WTC11 (cell line): ENCODE measurements at regions not wholly inside any gene's neighbourhood (a gene's known extent, or its start where the extent isn't known, plus 50 kb on each side); places are given as distances from the start of the nearest gene placed in this dataset.

Experiments used
- ATAC-seq: fragments of 200-7000 bp; cut with Tn5 transposase; 2 replicates; pipeline ENCODE4 v1.10.0; 2021; ENCODE audit warnings: mild to moderate bottlenecking, moderate library complexity
- CTCF ChIA-PET: fragments of 300-600 bp; sonication (Branson Sonifier 250); formaldehyde crosslinking; loops from one replicate; lab custom pipeline; 2021; ENCODE audit warnings: antibody characterized with exemption; lab: Charles Lee
- POLR2A ChIA-PET: fragments of 350-600 bp; sonication (Branson Sonifier 250); formaldehyde crosslinking; loops from one replicate; lab custom pipeline; 2021; ENCODE audit warnings: antibody characterized with exemption; lab: Charles Lee
- DNase-seq: peaks from one replicate; pipeline ENCODE4 v3.0.0; 2021; ENCODE audit warnings: low spot score
- H3K27ac Mint-ChIP-seq: 2 replicates; pipeline ENCODE4 v1.8.0; 2021; ENCODE audit warnings: mixed read lengths
- H3K27me3 Mint-ChIP-seq: 2 replicates; pipeline ENCODE4 v1.8.0; 2021; ENCODE audit warnings: low read depth, mild to moderate bottlenecking, moderate library complexity, mixed read lengths
- H3K36me3 Mint-ChIP-seq: 2 replicates; pipeline ENCODE4 v1.8.0; 2021; ENCODE audit warnings: mixed read lengths
- H3K4me1 Mint-ChIP-seq: 2 replicates; pipeline ENCODE4 v1.8.0; 2022; ENCODE audit warnings: mixed read lengths
- H3K4me3 Mint-ChIP-seq: 2 replicates; pipeline ENCODE4 v1.8.0; 2021; ENCODE audit warnings: mild to moderate bottlenecking, moderate library complexity, mixed read lengths
- H3K9me3 Mint-ChIP-seq: 2 replicates; pipeline ENCODE4 v1.8.0; 2021; ENCODE audit warnings: mixed read lengths
- FOXJ3 ChIP-seq: sonication (generic); formaldehyde crosslinking; IDR thresholded peaks from 2 replicates; pipeline ENCODE4 v1.9.0; 2021; ENCODE audit warnings: missing genetic modification reagents, mild to moderate bottlenecking, borderline replicate concordance
- FOXK1 ChIP-seq: sonication (generic); formaldehyde crosslinking; IDR thresholded peaks from 2 replicates; pipeline ENCODE4 v1.8.0; 2022; ENCODE audit warnings: mild to moderate bottlenecking, moderate library complexity, missing genetic modification reagents
- FOXP1 ChIP-seq: sonication (generic); formaldehyde crosslinking; IDR thresholded peaks from 2 replicates; pipeline ENCODE4 v1.8.0; 2022; ENCODE audit warnings: missing genetic modification reagents, mild to moderate bottlenecking, moderate library complexity, borderline replicate concordance
- RELA ChIP-seq: sonication (generic); formaldehyde crosslinking; IDR thresholded peaks from 2 replicates; pipeline ENCODE4 v1.8.1; 2022; ENCODE audit warnings: missing genetic modification reagents, mild to moderate bottlenecking, borderline replicate concordance
- TEAD4 ChIP-seq: sonication (generic); formaldehyde crosslinking; IDR thresholded peaks from 2 replicates; pipeline ENCODE4 v1.8.0; 2022; ENCODE audit warnings: mild to moderate bottlenecking, missing genetic modification reagents
- ZNF671 ChIP-seq: fragments of 250-450 bp; sonication (Bioruptor Pico); IDR thresholded peaks from 2 replicates; pipeline ENCODE4 v1.8.0; 2021; ENCODE audit warnings: mild to moderate bottlenecking
- TF ChIP-seq, protein P1 (sequence below): fragments of 250-450 bp; sonication (Bioruptor Pico); IDR thresholded peaks from 2 replicates; pipeline ENCODE4 v1.8.0; 2021; ENCODE audit warnings: mild to moderate bottlenecking
- TF ChIP-seq, protein P2 (sequence below): fragments of 250-450 bp; sonication (Bioruptor Pico); IDR thresholded peaks from 2 replicates; pipeline ENCODE4 v2.1.2; 2022; ENCODE audit warnings: mild to moderate bottlenecking, moderate library complexity
- TF ChIP-seq, protein P3 (sequence below): sonication (generic); formaldehyde crosslinking; IDR thresholded peaks from 2 replicates; pipeline ENCODE4 v1.8.1; 2023; ENCODE audit warnings: mild to moderate bottlenecking, missing genetic modification reagents, moderate library complexity
- TF ChIP-seq, protein P4 (sequence below): sonication (generic); formaldehyde crosslinking; conservative IDR thresholded peaks from 2 replicates; pipeline ENCODE4 v1.8.1; 2023; ENCODE audit warnings: mild to moderate bottlenecking, low read depth, missing genetic modification reagents, moderate library complexity
- TF ChIP-seq, protein P5 (sequence below): sonication (generic); formaldehyde crosslinking; IDR thresholded peaks from 2 replicates; pipeline ENCODE4 v1.8.0; 2022; ENCODE audit warnings: mild to moderate bottlenecking, missing genetic modification reagents
- TF ChIP-seq, protein P6 (sequence below): fragments of 200-600 bp; IDR thresholded peaks from 2 replicates; pipeline ENCODE4 v1.8.0; 2022; ENCODE audit warnings: antibody characterized with exemption

DNA sequence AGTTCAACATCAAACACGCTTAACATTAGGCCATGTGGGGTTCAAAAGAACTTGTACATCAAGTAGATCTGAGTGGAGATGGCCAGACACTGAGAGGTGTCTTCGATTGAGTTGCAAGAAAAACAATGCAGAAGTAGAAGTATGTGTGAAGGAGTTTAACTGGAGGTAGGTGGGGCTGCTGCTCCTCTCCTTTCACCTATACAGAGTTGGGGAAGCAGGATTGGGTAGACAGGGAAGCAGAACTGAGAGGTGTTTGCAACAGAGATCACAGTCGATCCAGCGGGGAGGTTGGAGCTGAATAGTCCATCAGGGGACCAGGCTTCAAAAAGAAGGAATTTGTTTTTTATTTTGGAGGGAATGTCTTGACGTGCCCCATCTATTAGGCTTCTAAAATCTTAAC is 61.7 kb upstream of the SLC27A6 start:
- CTCF ChIA-PET, result no interaction called here
- Mint-ChIP-seq H3K27ac (no peak overlapping the region), H3K9me3 (no peaks in the 10 kb centered on the region), H3K27me3 (no peaks in the 10 kb centered on the region), H3K4me3 (no peak overlapping the region), H3K36me3 (no peaks in the 10 kb centered on the region), H3K4me1 (no peaks in the 10 kb centered on the region)
- POLR2A ChIA-PET, result no interaction called here
- TF ChIP-seq, protein P1, sequence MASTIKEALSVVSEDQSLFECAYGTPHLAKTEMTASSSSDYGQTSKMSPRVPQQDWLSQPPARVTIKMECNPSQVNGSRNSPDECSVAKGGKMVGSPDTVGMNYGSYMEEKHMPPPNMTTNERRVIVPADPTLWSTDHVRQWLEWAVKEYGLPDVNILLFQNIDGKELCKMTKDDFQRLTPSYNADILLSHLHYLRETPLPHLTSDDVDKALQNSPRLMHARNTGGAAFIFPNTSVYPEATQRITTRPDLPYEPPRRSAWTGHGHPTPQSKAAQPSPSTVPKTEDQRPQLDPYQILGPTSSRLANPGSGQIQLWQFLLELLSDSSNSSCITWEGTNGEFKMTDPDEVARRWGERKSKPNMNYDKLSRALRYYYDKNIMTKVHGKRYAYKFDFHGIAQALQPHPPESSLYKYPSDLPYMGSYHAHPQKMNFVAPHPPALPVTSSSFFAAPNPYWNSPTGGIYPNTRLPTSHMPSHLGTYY (CRISPR knock-in tag), result no peak
- TF ChIP-seq, protein P2, sequence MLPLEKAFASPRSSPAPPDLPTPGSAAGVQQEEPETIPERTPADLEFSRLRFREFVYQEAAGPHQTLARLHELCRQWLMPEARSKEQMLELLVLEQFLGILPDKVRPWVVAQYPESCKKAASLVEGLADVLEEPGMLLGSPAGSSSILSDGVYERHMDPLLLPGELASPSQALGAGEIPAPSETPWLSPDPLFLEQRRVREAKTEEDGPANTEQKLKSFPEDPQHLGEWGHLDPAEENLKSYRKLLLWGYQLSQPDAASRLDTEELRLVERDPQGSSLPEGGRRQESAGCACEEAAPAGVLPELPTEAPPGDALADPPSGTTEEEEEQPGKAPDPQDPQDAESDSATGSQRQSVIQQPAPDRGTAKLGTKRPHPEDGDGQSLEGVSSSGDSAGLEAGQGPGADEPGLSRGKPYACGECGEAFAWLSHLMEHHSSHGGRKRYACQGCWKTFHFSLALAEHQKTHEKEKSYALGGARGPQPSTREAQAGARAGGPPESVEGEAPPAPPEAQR (CRISPR knock-in tag), result no peak
- DNase-seq (no peak), ATAC-seq (peak; percentile 72)

DNA sequence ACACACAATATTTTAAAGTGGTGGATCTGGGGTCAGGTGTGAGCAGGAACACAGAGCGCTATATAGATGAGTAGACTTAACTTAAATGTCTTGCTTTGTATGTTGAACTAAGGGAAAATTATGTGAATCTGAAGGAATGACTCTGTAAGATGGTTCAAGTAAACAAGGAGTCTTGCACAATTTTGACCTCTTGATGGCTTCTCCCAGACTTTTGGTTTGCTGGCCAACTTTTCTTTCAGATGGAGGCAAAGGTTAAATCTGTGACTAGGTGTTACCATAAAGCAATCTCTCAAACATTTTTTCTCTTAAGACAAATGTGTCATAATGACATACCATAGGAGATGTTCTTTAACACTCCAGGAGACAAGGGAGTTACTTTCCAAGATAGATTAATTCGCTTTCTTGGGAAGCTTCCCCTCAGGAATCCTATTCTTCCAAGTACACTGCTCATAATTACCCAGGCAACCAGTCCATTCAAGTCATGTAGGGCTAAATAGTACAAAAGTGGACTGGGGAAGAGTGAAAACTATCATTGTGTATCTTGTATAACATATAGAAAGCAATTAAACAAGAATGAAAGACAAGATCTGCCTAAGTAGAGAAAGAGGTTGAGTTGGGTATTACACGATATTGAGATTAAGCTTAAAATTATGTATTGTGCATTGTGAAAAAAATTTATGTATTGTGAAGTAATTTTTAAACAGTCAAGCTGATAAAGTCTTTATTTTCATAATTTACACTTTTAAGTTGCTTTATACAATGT is 60.3 kb upstream of the SLC27A6 start:
- TF ChIP-seq TEAD4 (CRISPR knock-in tag) (no peak), FOXJ3 (CRISPR knock-in tag) (no peak), ZNF671 (CRISPR knock-in tag) (no peak), FOXP1 (CRISPR knock-in tag) (no peak), RELA (no peak)
- TF ChIP-seq, protein P3, sequence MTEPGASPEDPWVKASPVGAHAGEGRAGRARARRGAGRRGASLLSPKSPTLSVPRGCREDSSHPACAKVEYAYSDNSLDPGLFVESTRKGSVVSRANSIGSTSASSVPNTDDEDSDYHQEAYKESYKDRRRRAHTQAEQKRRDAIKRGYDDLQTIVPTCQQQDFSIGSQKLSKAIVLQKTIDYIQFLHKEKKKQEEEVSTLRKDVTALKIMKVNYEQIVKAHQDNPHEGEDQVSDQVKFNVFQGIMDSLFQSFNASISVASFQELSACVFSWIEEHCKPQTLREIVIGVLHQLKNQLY (CRISPR knock-in tag), result no peak
- TF ChIP-seq, protein P4, sequence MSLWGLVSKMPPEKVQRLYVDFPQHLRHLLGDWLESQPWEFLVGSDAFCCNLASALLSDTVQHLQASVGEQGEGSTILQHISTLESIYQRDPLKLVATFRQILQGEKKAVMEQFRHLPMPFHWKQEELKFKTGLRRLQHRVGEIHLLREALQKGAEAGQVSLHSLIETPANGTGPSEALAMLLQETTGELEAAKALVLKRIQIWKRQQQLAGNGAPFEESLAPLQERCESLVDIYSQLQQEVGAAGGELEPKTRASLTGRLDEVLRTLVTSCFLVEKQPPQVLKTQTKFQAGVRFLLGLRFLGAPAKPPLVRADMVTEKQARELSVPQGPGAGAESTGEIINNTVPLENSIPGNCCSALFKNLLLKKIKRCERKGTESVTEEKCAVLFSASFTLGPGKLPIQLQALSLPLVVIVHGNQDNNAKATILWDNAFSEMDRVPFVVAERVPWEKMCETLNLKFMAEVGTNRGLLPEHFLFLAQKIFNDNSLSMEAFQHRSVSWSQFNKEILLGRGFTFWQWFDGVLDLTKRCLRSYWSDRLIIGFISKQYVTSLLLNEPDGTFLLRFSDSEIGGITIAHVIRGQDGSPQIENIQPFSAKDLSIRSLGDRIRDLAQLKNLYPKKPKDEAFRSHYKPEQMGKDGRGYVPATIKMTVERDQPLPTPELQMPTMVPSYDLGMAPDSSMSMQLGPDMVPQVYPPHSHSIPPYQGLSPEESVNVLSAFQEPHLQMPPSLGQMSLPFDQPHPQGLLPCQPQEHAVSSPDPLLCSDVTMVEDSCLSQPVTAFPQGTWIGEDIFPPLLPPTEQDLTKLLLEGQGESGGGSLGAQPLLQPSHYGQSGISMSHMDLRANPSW (CRISPR knock-in tag), result no peak
- TF ChIP-seq, protein P5, sequence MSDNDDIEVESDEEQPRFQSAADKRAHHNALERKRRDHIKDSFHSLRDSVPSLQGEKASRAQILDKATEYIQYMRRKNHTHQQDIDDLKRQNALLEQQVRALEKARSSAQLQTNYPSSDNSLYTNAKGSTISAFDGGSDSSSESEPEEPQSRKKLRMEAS (CRISPR knock-in tag), result no peak
- ChIA-PET CTCF (interaction anchor here (0.6 to 2.6 kb wide), 12 partner anchors 8 to 863 kb away, joined by 3 to 17 read pairs (median 4); partner anchors contain the start of genes ISOC1 and SLC27A6), POLR2A (no interaction called here)
- Mint-ChIP-seq H3K4me1 (no peaks in the 10 kb centered on the region), H3K9me3 (no peaks in the 10 kb centered on the region), H3K4me3 (no peak overlapping the region), H3K27me3 (no peaks in the 10 kb centered on the region), H3K36me3 (no peaks in the 10 kb centered on the region), H3K27ac (no peak overlapping the region)
- ATAC-seq (no peak), DNase-seq (no peak)

DNA sequence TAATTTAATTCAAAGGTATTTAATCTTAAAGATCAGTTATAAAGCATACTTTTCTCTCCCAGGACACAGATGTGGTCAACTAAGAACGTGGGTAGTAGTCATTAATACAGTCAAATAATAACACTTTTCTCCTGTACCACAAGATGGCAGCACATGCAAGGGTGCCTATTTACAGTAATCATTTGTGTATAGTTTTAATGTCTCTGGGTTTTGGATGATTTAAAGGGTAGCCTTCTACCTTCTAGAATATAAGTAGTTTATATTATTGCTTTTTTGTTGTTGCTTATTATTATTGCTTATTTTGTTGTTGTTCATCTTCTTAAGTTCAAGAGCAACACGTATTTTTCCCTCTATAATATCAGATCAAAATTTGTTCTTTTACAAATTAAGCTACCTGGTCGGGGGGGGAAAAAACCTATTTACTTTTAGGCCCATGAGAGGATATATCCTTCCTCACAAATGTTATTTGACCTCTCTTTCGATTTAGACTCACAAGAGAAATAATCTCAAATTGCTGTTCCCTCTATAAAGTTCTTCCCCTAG is 59.6 kb upstream of the SLC27A6 start:
- DNase-seq (no peak), ATAC-seq (peak; percentile 76)
- H3K27ac Mint-ChIP-seq, result no peak overlapping the region
- H3K4me3 Mint-ChIP-seq, result no peak overlapping the region
- CTCF ChIA-PET, result interaction anchor here (0.6 to 2.6 kb wide), 14 partner anchors 9 to 862 kb away, joined by 3 to 17 read pairs (median 4); partner anchors contain the start of genes ISOC1 and SLC27A6
- POLR2A ChIA-PET, result no interaction called here
- no peaks in the 10 kb centered on the region for H3K27me3 Mint-ChIP-seq
- H3K9me3 Mint-ChIP-seq, result no peaks in the 10 kb centered on the region
- no peaks in the 10 kb centered on the region for H3K36me3 Mint-ChIP-seq
- no peaks in the 10 kb centered on the region for H3K4me1 Mint-ChIP-seq
- TF ChIP-seq, protein P6, sequence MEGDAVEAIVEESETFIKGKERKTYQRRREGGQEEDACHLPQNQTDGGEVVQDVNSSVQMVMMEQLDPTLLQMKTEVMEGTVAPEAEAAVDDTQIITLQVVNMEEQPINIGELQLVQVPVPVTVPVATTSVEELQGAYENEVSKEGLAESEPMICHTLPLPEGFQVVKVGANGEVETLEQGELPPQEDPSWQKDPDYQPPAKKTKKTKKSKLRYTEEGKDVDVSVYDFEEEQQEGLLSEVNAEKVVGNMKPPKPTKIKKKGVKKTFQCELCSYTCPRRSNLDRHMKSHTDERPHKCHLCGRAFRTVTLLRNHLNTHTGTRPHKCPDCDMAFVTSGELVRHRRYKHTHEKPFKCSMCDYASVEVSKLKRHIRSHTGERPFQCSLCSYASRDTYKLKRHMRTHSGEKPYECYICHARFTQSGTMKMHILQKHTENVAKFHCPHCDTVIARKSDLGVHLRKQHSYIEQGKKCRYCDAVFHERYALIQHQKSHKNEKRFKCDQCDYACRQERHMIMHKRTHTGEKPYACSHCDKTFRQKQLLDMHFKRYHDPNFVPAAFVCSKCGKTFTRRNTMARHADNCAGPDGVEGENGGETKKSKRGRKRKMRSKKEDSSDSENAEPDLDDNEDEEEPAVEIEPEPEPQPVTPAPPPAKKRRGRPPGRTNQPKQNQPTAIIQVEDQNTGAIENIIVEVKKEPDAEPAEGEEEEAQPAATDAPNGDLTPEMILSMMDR, result peak; percentile 61
- TF ChIP-seq FOXK1 (CRISPR knock-in tag), result no peak
